GM20000 (cell line): ENCODE measurements at regions not wholly inside any gene's neighbourhood (a gene's known extent, or its start where the extent isn't known, plus 50 kb on each side); places are given as distances from the start of the nearest gene placed in this dataset.

Experiments
- DNase-seq: peaks from one replicate; pipeline ENCODE4 v3.0.0; 2012; ENCODE audit warnings: low spot score
- CTCF ChIP-seq: IDR thresholded peaks from 2 replicates; pipeline ENCODE4 v1.5.1; 2012; ENCODE audit warnings: mild to moderate bottlenecking, control low read depth; ENCODE audit errors: extremely low read depth, missing control alignments

- no peak for TF ChIP-seq CTCF
Measured at GRCh38 chr3:99111235-99111634, 209.7 kb upstream of the DCBLD2 start.

GRCh38 chr3:99110401-99110800 lies 208.9 kb upstream of the DCBLD2 start:
- DNase-seq: no peak
- no peak for TF ChIP-seq CTCF

More at GRCh38 chr3:99111235-99111634, 209.7 kb upstream of the DCBLD2 start:
- DNase-seq: no peak

DNA sequence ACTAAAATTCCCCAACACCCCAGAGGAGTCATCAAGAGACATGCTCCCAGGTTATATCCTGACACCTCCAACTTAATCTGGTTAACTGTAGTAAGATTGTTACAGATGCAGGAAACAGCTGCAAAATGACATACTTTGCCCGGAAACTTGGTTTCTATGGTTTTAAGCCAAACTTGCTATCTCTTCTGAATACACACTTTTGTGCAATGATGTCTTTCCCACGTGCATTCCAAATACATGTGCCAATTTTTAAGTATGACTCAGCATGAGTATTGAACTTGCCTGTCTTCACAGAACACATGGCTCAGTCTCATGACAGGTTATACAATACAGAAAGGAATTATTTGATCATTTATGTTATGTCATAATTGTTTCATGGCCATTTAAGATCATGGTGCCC lies 207.0 kb upstream of the DCBLD2 start:
- TF ChIP-seq CTCF: no peak
- DNase-seq: no peak

DNA sequence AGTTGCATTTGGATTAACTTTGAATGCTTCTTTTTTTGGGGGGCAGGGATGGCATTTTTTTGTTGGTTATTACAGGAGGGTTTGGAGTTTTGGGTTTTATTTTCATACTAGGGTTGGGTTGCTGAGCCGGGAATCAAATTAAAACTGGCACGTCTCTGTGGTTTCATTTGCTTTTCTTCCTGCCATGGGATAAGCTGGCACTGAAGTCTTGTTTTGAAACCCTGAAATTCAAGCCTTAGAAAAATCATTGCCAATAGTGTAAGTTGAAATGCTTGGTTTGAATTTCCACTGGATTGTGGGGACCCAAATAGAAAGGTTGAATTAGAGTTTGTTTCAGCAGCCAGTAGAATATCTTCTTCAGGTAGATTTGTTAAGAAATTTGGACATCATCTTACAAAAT lies 193.1 kb upstream of the DCBLD2 start:
- no peak for DNase-seq
- TF ChIP-seq CTCF: no peak

DNA sequence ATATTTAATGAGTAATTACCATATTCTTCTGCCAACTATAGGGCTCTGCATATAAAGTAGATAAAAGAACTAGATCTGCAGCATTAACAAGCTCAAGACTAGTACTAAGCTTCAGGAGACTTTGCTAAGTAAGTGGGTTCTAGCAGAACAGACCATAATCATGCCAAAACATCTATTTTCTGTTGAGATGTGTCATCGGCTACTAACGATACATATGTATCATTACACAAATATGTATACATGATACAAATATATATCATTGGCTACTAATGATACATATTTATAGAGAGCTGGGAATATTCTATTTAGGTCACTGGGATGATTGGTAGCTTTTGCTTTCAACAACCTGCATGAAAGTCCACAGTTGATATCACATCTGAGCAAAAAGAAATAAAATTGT lies 185.8 kb upstream of the DCBLD2 start:
- TF ChIP-seq CTCF: no peak
- no peak for DNase-seq

DNA sequence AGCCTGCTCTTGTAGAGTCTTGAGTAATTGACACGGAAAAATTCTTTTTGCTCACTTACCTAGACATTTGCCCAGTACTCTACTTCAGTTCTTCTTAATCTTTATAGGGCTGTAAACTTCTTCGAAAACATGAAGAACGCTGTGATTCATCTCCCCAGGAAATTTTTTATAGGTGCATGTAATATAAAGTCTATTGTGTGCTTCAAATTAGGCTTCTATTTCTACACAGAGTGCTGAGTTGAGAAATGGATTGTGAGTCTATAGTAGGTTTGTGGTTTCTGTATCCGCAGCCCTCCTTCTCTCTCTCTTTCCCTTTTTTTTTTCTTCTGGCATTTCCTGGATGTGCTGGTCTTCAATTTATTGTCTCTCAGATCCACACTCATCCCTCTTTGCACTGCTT lies 183.3 kb upstream of the DCBLD2 start:
- TF ChIP-seq CTCF: no peak
- DNase-seq: no peak

GRCh38 chr3:99084156-99084555 lies 182.7 kb upstream of the DCBLD2 start:
- DNase-seq: no peak
- no peak for TF ChIP-seq CTCF
